ENCODE measurements at regions not wholly inside any gene's neighbourhood (a gene's known extent, or its start where the extent isn't known, plus 50 kb on each side); places are given as distances from the start of the nearest gene placed in this dataset.

- TF ChIP-seq, protein P1, sequence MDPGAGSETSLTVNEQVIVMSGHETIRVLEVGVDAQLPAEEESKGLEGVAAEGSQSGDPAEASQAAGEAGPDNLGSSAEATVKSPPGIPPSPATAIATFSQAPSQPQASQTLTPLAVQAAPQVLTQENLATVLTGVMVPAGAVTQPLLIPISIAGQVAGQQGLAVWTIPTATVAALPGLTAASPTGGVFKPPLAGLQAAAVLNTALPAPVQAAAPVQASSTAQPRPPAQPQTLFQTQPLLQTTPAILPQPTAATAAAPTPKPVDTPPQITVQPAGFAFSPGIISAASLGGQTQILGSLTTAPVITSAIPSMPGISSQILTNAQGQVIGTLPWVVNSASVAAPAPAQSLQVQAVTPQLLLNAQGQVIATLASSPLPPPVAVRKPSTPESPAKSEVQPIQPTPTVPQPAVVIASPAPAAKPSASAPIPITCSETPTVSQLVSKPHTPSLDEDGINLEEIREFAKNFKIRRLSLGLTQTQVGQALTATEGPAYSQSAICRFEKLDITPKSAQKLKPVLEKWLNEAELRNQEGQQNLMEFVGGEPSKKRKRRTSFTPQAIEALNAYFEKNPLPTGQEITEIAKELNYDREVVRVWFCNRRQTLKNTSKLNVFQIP (CRISPR knock-in tag; IDR thresholded peaks at IDR 0.05; ENCODE audit: borderline replicate concordance, low read depth) = no peak
- TF ChIP-seq, protein P2, sequence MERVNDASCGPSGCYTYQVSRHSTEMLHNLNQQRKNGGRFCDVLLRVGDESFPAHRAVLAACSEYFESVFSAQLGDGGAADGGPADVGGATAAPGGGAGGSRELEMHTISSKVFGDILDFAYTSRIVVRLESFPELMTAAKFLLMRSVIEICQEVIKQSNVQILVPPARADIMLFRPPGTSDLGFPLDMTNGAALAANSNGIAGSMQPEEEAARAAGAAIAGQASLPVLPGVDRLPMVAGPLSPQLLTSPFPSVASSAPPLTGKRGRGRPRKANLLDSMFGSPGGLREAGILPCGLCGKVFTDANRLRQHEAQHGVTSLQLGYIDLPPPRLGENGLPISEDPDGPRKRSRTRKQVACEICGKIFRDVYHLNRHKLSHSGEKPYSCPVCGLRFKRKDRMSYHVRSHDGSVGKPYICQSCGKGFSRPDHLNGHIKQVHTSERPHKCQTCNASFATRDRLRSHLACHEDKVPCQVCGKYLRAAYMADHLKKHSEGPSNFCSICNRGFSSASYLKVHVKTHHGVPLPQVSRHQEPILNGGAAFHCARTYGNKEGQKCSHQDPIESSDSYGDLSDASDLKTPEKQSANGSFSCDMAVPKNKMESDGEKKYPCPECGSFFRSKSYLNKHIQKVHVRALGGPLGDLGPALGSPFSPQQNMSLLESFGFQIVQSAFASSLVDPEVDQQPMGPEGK (CRISPR knock-in tag; IDR thresholded peaks at IDR 0.05; ENCODE audit: borderline replicate concordance) = no peak
- no peak for TF ChIP-seq TCF4 (CRISPR knock-in tag; IDR thresholded peaks at IDR 0.05; ENCODE audit: borderline replicate concordance)
- TF ChIP-seq SNAI2 (CRISPR knock-in tag; IDR thresholded peaks at IDR 0.05) = no peak
- TF ChIP-seq BACH2 (CRISPR knock-in tag; IDR thresholded peaks at IDR 0.05; ENCODE audit: borderline replicate concordance) = no peak
Measured at GRCh38 chr17:36858119-36859002, 78.9 kb upstream of the LHX1 start (continued).

DNA sequence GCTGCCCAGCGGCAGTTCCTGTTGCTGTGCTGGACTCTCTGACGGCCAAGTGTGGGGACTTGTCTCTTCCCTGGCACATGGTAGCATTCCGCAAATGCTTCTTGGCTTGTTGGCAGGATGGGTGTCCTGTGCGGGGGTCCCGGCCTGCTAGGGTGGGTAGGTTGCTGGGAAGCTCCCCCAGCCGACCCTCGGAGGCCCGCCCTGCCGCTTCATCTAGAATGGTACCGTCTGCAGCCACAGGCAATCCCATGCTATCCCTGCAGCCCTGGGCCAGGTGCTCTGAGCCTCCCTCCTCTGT lies 78.3 kb upstream of the LHX1 start:
- ATAC-seq = no peak
- TF ChIP-seq ARNTL (CRISPR knock-in tag; IDR thresholded peaks at IDR 0.05; ENCODE audit: borderline replicate concordance, low read depth) = no peak
- no peak for TF ChIP-seq ZNF70 (CRISPR knock-in tag; IDR thresholded peaks at IDR 0.05)
- no peak for TF ChIP-seq CSRNP3 (CRISPR knock-in tag; IDR thresholded peaks at IDR 0.05)
- TF ChIP-seq GLIS3 (CRISPR knock-in tag; IDR thresholded peaks at IDR 0.05) = no peak
- TF ChIP-seq OSR1 (CRISPR knock-in tag; IDR thresholded peaks at IDR 0.05) = no peak
- TF ChIP-seq ZNF565 (CRISPR knock-in tag; conservative IDR thresholded peaks at IDR 0.05; ENCODE audit: low read depth) = no peak

- ATAC-seq = no peak
- TF ChIP-seq BACH2 (CRISPR knock-in tag; IDR thresholded peaks at IDR 0.05; ENCODE audit: borderline replicate concordance) (no peak), GLIS3 (CRISPR knock-in tag; IDR thresholded peaks at IDR 0.05) (no peak), ZFP3 (CRISPR knock-in tag; IDR thresholded peaks at IDR 0.05) (no peak), RARB (CRISPR knock-in tag; IDR thresholded peaks at IDR 0.05) (no peak), OSR1 (CRISPR knock-in tag; IDR thresholded peaks at IDR 0.05) (no peak), ESRRG (CRISPR knock-in tag; IDR thresholded peaks at IDR 0.05) (no peak)
- TF ChIP-seq, protein P2 (CRISPR knock-in tag; IDR thresholded peaks at IDR 0.05; ENCODE audit: borderline replicate concordance) = no peak
Measured at GRCh38 chr17:36859706-36860105, 77.6 kb upstream of the LHX1 start.

- TF ChIP-seq ZNF8 (CRISPR knock-in tag; IDR thresholded peaks at IDR 0.05) (no peak), GLIS3 (CRISPR knock-in tag; IDR thresholded peaks at IDR 0.05) (no peak), TCF4 (CRISPR knock-in tag; IDR thresholded peaks at IDR 0.05; ENCODE audit: borderline replicate concordance) (no peak), SNAI2 (CRISPR knock-in tag; IDR thresholded peaks at IDR 0.05) (no peak), ARNTL (CRISPR knock-in tag; IDR thresholded peaks at IDR 0.05; ENCODE audit: borderline replicate concordance, low read depth) (no peak), ZNF70 (CRISPR knock-in tag; IDR thresholded peaks at IDR 0.05) (no peak), TOX (CRISPR knock-in tag; IDR thresholded peaks at IDR 0.05; ENCODE audit: borderline replicate concordance) (no peak), ESRRG (CRISPR knock-in tag; IDR thresholded peaks at IDR 0.05) (no peak)
- no peak for ATAC-seq
Measured at GRCh38 chr17:36861531-36861930, 75.7 kb upstream of the LHX1 start.

- no peak for ATAC-seq
- TF ChIP-seq ARNTL (CRISPR knock-in tag; IDR thresholded peaks at IDR 0.05; ENCODE audit: borderline replicate concordance, low read depth) (no peak), ESRRG (CRISPR knock-in tag; IDR thresholded peaks at IDR 0.05) (no peak), TCF4 (CRISPR knock-in tag; IDR thresholded peaks at IDR 0.05; ENCODE audit: borderline replicate concordance) (no peak), PPARA (CRISPR knock-in tag; IDR thresholded peaks at IDR 0.05; ENCODE audit: borderline replicate concordance) (no peak)
Measured at GRCh38 chr17:36862116-36862920, 75.0 kb upstream of the LHX1 start.
